Ovary (tissue), 3 donors: ENCODE measurements at regions not wholly inside any gene's neighbourhood (a gene's known extent, or its start where the extent isn't known, plus 50 kb on each side); places are given as distances from the start of the nearest gene placed in this dataset.

Source experiments
- EP300 ChIP-seq: sonication (generic); formaldehyde crosslinking; IDR thresholded peaks from one replicate; pipeline ENCODE4 v1.6.1; 2017; ENCODE audit warnings: antibody characterized with exemption
- POLR2A ChIP-seq: fragments of 450-650 bp; IDR thresholded peaks from one replicate; pipeline ENCODE4 v1.6.1; 2017; ENCODE audit warnings: antibody characterized with exemption, mild to moderate bottlenecking, moderate library complexity
- TF ChIP-seq, protein P1 (sequence below), 3 donors: fragments of 450-650 bp in 2 of 3; fragments of 200-600 bp in 1 of 3; IDR thresholded peaks; one replicate each; pipeline versions ENCODE4 v1.5.1 to v1.8.0; 2016 to 2022; ENCODE audit warnings: antibody characterized with exemption in 3 of 3, mild to moderate bottlenecking in 1 of 3
- donor health status: DM: no; HTN: no; CAD: no.

DNA sequence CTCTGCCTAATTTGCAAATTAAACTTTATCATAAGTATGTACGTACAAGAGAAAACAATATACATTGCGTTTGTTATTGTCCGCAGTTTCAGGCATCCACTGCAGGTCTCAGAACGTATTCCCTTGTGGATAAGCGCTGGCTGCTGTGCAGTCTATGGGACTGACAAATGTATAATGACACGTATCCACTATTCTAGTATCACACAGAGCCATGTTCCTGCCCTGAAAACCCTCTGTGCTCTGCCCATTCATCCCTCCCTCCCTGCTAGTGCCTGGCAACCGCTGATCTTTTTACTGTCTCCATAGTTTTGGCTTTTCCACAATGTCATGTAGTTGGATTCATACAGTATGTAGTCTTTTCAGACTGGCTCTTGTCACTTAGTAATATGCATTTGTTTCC is 179.4 kb downstream of the MAF start:
- TF ChIP-seq, protein P1, sequence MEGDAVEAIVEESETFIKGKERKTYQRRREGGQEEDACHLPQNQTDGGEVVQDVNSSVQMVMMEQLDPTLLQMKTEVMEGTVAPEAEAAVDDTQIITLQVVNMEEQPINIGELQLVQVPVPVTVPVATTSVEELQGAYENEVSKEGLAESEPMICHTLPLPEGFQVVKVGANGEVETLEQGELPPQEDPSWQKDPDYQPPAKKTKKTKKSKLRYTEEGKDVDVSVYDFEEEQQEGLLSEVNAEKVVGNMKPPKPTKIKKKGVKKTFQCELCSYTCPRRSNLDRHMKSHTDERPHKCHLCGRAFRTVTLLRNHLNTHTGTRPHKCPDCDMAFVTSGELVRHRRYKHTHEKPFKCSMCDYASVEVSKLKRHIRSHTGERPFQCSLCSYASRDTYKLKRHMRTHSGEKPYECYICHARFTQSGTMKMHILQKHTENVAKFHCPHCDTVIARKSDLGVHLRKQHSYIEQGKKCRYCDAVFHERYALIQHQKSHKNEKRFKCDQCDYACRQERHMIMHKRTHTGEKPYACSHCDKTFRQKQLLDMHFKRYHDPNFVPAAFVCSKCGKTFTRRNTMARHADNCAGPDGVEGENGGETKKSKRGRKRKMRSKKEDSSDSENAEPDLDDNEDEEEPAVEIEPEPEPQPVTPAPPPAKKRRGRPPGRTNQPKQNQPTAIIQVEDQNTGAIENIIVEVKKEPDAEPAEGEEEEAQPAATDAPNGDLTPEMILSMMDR (IDR thresholded peaks at IDR 0.05): no peak
- TF ChIP-seq EP300 (no peak), POLR2A (no peak)
